HG03457 (cell line): ENCODE measurements at regions not wholly inside any gene's neighbourhood (a gene's known extent, or its start where the extent isn't known, plus 50 kb on each side); places are given as distances from the start of the nearest gene placed in this dataset.

Experiments
- ATAC-seq: cut with Tn5 transposase; IDR thresholded peaks from one replicate; pipeline ENCODE4 v1.9.1; 2021; ENCODE audit warnings: moderate number of reproducible peaks; ENCODE audit not compliant: unreplicated experiment

DNA sequence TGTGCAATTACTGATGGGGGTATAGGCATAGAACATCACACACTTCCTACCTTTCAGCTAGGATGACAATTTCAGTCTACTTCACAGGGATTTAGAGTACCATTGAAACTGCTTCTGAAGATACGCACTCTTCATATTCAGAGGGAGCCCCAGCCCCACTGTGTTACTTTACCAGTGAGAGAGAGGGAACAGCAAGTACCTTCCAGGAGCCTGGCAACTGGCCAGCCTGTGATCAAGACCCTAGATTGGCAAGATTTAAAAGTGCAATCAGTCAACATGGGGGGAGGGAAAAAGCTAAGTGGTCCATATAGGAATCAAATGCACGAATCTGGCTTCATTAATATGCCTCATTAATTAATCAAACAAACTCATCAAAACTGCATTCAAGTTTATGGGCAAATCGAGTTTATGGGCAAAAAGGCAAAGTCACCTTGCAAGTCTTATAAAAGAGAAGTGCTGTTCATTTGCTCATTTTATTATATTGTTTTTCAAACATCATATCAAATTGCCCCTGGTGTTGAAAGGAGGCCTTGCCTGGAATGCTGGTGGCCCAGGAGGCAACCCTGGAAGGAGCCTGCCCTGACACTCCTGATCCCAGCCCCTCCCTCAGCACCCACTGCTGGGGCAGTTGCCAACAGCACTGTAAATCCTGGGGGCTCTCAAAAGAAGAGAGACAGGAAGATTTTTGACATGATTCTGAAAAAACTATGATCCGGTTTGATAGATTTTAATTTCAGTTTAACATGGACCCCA lies 184.9 kb upstream of the DPT start:
- no peak for ATAC-seq

DNA sequence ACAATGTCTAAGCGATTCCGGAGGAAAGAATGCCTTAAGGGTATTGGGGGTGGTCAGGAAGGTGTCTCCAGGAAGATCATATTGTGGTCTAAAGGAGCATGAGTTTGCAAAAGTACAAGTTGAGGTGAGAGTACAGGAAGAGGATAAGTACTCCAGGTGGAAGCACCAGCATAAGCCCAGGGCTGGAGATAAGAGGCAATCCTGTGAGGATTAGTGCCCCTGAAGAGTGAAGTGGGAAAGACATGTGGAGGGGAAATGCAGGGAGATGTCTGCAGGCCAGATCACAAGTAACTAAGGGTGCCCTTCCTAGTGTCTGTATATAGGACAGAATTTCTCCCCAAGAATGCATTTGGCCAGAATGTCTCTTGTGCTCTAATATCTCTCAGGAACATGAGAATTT lies 188.3 kb upstream of the DPT start:
- ATAC-seq = no peak

DNA sequence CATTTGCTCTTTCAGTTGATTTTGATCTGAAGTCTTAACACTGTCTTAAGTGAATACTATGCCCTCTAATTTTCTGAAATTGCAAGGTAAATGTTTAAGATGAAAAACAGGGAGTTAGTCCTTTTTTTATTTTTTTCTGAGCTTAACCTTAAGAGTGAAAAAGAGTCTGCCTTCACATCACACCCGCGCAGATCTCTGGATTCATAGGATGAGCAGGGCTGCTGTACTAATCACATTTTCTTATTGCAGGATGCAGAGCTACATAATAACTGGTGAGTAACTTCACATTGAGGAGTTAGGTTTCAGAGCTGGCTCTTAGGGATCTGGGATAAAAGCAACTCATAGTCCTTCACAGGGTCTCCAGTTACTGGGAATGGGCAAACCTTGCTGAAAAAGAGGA lies 188.7 kb upstream of the ATP1B1 start:
- ATAC-seq = no peak

DNA sequence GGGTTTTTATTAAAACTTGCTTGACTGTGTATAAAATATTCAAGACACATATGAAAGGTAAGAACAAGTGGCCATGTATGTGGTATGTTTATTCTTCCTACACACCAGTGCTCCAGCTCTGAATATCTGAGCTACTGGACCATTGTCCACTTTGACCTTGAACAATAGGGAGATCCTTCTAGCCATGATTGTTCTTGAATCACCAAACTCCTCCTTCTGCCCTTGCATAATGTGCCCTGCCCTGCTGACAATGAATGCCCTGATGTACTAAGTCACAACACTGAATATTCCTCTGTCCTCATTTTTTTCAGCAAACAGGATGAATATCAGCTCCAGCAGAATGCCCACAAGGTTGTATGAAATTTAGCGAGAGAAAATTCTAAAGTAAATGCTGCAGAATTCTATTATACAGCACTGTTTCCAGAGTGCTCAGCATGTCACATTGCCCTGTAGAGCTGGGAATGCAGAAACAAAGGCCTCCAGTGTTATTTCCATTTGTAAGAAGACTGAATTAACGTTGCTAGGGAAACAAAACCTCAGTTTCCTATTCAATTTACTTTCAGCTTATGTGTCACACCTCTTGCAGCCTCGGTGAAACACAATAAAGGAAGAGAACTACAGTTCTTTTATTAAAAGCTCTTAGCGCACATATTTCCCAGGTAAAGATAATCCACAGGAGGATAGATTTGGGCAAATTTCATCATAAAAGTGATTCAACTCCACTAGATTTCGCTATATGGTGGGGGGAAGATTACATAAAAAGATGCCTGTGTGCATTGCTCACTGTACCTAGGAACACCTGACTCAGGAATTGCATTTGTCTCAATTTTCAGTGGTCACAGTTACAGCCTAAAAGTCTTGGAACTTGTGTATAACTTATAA lies 187.4 kb upstream of the ATP1B1 start:
- ATAC-seq = no peak

DNA sequence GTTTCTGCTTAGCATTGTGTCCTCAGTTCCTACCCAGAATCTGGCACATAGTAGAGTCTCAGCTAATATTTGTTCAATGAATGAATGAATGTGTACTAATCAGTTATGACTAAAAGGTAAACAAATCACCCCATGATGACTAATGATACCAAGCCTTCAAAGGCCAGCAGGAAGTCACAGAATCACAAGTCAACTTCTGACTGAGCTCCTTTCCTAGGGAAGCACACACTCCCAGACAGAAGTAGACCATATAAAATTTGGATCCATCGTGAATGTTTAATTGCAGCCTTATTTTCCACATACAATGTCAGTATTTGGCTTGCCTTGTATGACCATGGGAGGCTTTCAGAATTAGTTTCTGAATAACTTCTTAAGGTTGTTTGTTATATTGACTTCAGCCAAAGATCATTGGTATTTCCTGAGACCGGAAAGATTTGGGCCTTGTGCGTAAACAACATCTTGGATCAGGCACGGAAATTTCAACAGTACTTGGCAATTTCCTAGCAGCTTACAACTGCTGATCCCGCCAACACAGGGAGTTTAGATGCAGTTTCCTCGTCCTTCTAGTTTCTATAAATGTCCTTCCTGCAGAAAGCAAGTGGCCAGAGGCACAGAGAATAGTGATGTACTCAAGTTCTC lies 185.9 kb upstream of the ATP1B1 start:
- no peak for ATAC-seq

DNA sequence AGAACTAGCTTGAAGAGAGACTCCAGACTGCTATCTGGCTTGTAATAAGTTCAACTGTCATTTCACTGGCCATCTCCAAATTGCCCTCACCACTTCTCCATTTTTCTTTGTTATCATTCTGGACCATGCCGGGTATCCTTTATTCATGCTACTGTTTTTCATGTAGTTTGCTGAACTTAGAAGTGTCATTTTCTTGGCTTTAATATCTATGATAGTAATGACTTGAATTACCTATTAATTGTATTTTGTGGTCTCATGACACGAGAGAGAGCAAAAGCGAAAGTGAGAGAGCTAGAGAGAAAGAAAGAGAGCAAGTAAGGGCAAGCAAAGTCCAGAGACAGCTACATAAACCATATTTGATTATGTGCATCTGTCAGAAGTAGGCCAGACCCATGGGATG lies 184.9 kb upstream of the ATP1B1 start:
- ATAC-seq = no peak

DNA sequence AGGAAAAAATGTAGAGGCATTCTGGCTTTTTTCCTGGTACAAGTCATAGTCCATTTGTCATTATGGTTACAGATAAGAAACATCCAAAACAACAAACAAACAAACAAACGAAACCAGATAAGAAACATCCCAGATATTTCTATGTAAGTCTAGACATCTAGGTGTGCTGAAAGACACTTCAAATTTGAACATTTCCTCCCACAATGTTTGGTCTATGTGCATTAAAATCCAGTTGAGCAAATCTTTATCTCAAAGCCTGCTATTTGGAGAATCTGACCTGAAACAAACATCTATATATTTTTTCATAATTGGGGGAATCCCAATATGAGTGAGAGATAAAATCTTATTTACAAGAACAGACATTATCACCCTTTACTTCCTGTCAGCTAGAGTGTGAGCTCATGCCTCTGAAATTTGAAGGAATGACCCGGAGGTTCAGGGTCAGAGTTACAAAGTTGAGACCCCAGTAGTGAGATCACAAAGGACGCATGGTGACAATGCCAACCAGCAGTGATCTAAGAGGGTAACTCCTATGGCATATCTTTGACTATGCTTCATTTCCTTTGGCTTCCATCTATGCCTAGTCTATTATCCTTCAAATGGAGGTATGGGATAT lies 182.9 kb upstream of the ATP1B1 start:
- no peak for ATAC-seq

DNA sequence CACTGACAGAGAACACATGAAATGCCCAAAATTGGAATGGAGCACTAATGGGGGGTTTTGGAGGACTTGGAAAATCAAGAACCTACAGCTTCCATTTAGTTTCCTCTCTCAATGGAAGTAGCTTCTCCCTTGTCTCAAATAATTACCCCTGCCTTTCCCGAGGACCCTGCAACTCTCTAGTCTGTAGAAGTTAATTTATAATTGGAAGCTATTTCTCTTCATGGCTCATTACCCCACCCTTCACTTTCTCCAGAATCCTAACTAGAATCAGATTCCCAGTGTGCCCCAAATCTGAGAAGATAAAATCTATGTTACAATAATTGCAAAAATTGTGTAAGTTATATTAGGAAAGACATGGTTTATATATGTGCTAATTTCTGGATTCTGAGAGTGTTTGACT lies 181.5 kb upstream of the ATP1B1 start:
- no peak for ATAC-seq

DNA sequence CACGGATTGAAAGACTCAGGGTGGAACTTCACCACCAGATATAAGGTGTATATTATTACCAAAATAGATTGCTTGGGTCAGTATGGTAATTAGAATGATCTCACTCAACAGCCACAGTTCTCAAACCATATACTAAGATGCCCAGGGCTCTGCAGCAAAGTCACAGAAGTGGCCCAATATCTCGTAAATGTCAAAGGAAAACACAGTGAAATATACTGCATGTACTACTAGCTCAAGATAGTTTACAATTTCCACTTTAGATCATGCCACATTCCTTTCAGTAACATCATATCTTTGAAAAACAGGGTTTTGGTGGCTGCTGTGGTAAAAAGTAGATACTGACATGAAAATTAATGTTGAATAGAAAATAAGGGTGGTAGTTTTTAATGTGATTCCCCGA lies 180.3 kb upstream of the ATP1B1 start:
- no peak for ATAC-seq

DNA sequence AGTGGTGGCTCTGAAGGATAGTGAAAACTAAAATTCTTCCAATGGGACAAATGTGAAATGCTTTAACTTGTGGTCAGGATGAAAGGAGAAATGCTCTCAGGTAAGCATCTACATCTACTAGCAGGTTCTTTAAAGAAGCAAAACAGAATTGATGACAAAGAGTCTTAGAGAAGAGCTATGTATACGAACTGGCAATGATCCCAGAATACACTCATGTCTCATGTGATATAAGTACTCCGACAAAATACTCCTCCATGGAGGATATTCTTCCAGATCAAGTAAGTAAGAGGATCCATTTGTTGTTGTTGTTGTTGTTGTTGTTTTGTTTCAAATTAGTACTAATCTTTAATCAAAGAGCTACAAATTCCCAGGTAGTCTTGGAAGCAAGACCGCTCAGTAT lies 174.0 kb upstream of the ATP1B1 start:
- no peak for ATAC-seq

DNA sequence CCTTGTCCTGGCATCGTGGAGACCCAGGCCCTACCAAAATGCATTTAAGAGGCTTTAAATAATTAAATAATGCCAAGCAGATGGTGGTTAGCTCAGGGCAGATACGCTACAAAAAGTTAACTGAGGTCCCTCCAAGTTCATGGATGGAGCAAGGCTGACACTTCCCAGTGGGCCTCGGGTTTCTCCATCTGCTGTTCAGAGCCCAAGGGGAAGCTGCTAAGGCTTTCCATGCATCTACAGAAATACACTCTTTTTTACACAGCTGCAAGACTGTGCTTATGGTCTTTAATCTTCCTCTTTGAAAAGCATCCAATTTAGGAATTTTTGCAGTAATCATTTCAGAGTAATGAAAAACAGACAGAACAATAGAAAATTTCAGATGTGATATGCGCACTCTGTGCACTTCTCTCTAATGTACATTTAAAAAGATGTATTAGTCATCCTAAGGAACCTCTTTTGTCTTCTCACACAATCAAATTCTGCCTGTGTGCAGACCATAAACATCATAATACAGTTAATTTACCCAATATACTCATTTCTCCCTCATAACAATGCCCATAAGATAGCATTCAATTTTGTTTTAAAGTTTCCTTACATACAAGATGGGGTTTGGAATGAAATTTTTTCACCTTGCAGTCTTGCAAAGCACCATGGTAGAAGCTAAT lies 173.2 kb upstream of the ATP1B1 start:
- no peak for ATAC-seq

DNA sequence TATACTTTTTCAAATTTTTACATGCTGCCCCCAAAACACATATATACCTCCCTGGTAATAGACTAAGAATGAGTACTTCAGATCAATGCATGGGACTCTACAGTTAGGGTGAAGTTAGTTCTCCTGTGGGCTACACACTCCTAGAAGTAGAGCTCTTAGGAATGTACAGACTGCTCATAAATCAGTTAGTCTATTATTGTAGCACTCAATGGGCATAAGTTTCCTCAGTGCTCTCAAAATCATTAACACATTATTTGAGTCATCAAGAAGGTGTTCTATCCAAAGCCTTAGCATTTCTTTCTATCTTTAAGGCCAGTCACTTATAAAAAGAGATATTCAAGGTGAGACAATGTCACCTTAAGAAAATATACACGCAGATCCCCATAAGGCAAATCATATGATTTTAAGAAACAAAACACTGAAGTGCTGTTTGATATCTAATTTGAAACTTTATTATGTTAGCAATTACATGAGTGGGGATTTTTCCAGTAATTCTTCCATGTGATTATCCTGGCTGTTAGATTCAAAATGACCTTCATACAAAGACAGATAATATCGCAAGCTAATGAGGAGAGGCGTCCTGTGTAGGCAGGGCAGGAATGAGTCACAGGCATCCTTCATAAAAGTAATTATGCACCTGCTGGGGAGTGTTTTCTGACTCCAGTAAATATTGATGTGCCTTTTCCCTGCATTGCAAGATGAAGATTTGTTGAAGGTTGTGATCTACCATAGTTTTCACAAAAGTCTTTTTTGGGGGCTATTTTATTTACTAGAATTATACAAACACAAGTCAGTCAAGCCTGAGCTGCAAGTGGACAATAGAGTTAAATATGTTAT lies 167.2 kb upstream of the ATP1B1 start:
- no peak for ATAC-seq

DNA sequence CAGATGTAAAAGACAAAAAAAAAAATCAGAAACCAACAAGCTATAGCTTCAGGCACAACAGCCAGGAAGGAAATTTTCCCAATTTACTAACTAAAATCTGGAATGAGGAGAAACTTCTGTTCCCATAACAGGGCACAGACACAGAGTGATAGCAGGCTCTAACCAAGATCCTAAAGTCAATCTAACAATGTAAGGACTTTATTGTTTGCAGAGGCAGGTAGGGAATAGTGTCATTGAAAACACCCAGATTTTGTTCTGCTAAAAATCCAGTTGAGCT lies 166.6 kb upstream of the ATP1B1 start:
- ATAC-seq = no peak

DNA sequence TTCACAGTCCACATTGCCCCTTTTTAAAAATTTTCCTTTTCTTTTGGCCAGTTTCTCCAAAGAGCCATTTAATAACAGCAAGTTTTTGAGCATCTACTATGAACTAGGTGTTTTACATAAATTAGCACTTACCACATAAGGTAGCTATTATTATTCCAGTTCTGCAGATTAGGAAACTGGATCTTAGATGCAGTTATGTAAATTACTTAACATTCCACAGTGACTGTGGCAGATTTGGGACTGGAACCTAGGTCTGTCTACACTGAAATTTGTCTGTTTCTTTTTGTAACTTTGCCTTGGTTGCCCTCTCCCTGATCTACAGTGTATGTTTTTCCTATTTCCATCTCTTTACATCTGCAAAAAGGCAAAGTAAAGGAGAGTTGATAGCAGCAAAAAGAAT lies 164.8 kb upstream of the ATP1B1 start:
- no peak for ATAC-seq

DNA sequence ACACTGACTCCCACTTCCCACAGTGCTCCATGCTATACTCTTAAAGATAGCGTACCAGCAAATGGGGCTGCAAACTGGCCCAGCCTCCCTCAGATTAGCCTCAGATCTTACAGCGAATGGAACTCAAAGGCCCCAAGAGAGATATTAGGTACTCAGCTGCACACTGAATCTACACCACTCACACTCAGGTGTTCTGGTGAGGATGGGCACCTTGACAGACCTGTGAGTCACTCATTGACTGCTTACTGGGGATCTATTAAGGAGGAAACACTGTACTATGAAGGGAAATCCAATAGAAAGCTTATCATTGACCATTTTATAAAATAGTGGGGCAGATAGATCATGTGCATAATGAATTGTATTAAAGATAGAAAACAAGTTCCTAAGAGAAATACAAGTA lies 164.3 kb upstream of the ATP1B1 start:
- ATAC-seq = no peak

DNA sequence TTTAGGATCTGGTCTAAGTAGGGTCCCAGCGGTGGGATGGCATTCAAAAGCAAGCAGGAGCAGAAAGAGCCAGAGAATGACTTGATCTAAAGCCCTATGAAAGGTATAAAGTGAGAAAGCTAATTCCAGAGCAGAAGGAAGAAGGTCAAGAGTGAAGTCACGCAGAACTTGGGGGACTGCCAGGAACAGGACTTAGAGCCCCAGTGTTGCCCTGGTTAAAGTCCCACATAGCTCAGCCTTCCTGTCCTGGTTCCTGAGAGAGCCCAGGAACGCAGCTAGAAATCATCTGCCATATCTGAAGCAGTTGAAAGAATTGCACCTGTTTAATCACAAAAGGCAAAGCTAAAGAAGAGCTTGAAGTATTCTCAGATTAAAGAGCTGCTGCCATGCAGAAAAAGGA lies 160.6 kb upstream of the ATP1B1 start:
- no peak for ATAC-seq

DNA sequence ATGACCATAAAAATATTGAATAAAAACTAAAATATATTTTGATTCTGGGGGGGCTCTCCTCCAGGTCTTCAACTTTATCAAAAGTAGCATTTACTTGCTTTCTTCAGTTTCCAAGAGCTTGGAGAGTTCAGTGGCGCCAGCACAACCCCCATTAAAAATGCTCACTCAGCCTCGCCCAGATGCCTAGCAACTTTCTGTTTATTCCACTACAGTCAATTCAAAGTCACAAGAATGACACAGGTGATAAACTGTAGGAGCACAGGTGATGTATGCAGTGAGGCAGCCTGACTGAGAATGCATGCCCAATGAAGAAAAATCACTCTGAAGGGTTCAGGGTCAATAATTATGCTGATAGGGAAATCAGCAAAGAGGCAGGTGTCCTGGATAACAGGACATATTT lies 159.4 kb upstream of the ATP1B1 start:
- ATAC-seq = no peak

DNA sequence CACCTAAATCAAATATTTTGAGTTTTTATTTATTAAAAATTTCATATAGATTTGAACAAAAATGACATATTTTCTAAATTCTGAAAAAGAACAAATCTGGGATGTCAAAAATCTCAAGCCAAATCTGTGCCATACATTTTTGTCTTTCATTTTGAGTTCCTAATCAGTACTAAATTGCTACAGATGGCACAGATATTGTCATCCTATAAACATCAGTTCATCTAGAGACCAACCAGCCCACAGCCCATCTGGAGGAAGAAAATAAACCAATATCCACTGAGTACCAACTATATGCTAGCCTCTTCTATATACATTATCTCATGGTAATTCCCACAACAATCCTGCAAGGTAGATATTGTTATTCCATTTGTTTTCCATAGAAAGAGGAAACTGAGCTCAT lies 156.8 kb upstream of the ATP1B1 start:
- ATAC-seq = no peak

DNA sequence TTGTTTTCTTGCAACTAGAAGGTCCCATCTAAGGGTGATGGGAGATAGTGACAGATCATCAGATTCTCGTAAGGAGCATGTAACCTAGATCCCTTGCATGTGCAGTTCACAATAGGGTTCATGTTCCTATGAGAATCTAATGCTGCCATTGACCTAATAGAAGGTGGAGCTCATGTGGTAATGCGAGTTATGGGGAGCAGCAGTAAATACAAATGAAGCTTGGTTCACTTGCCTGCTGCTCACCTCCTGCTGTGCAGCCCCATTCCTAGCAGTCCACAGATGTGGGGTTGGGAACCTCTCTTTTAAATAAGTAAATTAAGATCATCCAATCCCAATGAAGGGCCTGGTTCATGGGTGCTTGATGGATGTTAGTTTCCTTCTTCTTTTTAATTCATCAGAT lies 148.7 kb upstream of the ATP1B1 start:
- no peak for ATAC-seq

DNA sequence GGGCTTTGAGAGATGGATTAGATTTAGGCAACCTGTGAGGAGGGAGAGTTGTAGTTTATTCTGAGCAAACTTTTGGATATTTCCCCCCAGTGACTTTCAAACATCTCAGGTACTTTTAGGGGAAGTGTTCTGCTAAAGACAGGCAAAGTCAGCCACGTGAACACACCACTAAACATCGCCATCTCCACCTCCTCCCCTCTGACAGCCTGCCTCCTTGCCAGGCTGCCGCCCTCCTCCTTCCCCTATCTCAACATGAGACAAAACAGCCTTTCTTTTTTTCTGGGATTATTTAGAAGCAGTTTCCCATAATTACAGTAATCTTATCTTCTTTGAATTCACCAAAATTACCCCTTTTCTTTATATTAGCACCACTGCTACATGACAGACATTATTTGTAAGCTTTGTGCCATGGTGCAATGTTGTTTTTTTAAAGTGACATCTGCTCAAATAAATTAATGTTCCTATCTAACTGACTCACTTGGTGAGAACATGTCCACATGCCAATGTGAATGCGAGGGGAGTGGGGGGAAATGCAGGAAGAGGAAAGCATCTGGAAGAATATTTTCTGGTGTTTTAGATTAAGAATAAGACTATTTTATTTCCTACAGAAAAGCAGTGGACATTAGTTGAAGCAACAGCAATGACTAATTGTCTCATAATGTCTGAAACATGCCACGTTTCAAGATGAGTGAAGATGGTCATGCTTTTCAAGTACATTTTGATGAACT lies 147.8 kb upstream of the ATP1B1 start:
- ATAC-seq = no peak
